BLaER1 (cell line): ENCODE measurements at regions not wholly inside any gene's neighbourhood (a gene's known extent, or its start where the extent isn't known, plus 50 kb on each side); places are given as distances from the start of the nearest gene placed in this dataset.
A peak's percentile ranks its signal among the peaks of the same experiment; 100 is the strongest.

Experiments used
- H3K27ac ChIP-seq: shearing (Covaris generic); formaldehyde crosslinking; 2 replicates; pipeline ENCODE4 v1.8.1; 2022
- H3K27me3 ChIP-seq: shearing (Covaris generic); formaldehyde crosslinking; 2 replicates; pipeline ENCODE4 v1.8.1; 2022
- H3K36me3 ChIP-seq: shearing (Covaris generic); formaldehyde crosslinking; 2 replicates; pipeline ENCODE4 v1.8.1; 2022
- H3K4me1 ChIP-seq: shearing (Covaris generic); formaldehyde crosslinking; 2 replicates; pipeline ENCODE4 v1.8.1; 2022
- H3K4me2 ChIP-seq: shearing (Covaris generic); formaldehyde crosslinking; 2 replicates; pipeline ENCODE4 v1.8.1; 2022
- H3K4me3 ChIP-seq: shearing (Covaris generic); formaldehyde crosslinking; 2 replicates; pipeline ENCODE4 v1.8.1; 2022
- H3K9ac ChIP-seq: shearing (Covaris generic); formaldehyde crosslinking; 2 replicates; pipeline ENCODE4 v1.8.1; 2022
- H3K9me3 ChIP-seq: shearing (Covaris generic); formaldehyde crosslinking; 2 replicates; pipeline ENCODE4 v1.8.1; 2022
- H4K20me1 ChIP-seq: shearing (Covaris generic); formaldehyde crosslinking; 2 replicates; pipeline ENCODE4 v1.8.1; 2022
- Cebpa-rat ChIP-seq: shearing (Covaris generic); IDR thresholded peaks from 2 replicates; pipeline ENCODE4 v1.8.1; 2022

DNA sequence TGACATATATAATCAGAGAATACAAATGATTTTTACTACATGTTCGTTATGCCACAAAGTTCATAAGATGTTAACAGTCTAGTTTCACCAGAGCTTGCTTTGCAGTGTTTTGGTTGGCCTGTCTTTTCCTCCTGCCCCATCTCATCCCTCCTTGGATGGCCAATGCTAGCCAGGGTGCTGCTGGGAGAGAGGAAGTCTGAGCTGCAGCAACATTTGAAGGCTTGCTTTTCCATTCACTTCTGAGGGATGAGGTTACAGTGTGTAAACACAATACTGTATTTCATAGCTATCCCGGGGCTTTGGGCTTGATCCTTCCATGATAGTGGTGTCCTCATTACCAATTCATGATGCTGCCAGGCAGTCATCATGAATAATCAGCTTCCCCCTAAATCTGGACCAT lies 170.5 kb downstream of the RAB11FIP2 start:
- H4K20me1 ChIP-seq = no peaks in the 10 kb centered on the region
- H3K4me3 ChIP-seq = no peak overlapping the region
- no peak overlapping the region for H3K4me2 ChIP-seq
- no peak overlapping the region for H3K9ac ChIP-seq
- no peak overlapping the region for H3K27ac ChIP-seq
- H3K27me3 ChIP-seq = no peaks in the 10 kb centered on the region
- no peak for TF ChIP-seq Cebpa-rat
- no peaks in the 10 kb centered on the region for H3K36me3 ChIP-seq
- no peaks in the 10 kb centered on the region for H3K9me3 ChIP-seq
- H3K4me1 ChIP-seq = peaks cover 4% of the 10 kb centered on the region; the same call in 1 of the 2 replicates

GRCh38 chr10:117878626-117879025 lies 168.1 kb downstream of the RAB11FIP2 start:
- H3K27ac ChIP-seq = no peak overlapping the region
- H3K36me3 ChIP-seq = no peaks in the 10 kb centered on the region
- no peak overlapping the region for H3K4me3 ChIP-seq
- no peaks in the 10 kb centered on the region for H3K27me3 ChIP-seq
- no peaks in the 10 kb centered on the region for H4K20me1 ChIP-seq
- no peak for TF ChIP-seq Cebpa-rat
- H3K4me2 ChIP-seq = no peak overlapping the region
- peaks cover 4% of the 10 kb centered on the region; the same call in 1 of the 2 replicates for H3K4me1 ChIP-seq
- H3K9me3 ChIP-seq = no peaks in the 10 kb centered on the region
- no peak overlapping the region for H3K9ac ChIP-seq

DNA sequence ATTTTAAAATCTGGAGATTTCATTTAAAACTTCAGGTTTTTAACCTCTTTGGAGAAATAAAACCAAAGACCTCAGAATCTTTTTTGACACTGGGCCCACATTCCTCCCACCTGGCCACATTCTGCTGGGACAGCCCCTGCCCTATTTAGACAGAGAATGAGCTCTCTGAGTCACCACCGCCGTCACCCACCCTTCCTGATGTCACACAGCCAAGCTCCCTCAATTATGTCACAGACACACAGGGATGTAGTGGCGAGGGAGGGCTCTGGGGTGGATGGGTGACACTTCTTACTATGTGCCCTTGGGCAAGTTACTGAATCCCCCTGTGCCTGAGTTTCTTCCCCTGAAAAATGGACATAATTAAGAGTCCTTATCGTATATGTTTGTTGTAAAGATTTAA lies 162.6 kb downstream of the RAB11FIP2 start:
- Histone ChIP-seq H3K36me3 (no peaks in the 10 kb centered on the region), H3K9ac (no peak overlapping the region), H3K4me2 (no peak overlapping the region), H4K20me1 (no peaks in the 10 kb centered on the region), H3K4me3 (no peak overlapping the region), H3K27ac (no peak overlapping the region), H3K4me1 (peaks cover 4% of the 10 kb centered on the region; the same call in 1 of the 2 replicates), H3K27me3 (no peaks in the 10 kb centered on the region), H3K9me3 (no peaks in the 10 kb centered on the region)
- no peak for TF ChIP-seq Cebpa-rat

GRCh38 chr10:117884592-117884991 lies 162.1 kb downstream of the RAB11FIP2 start:
- Histone ChIP-seq H3K4me1 (peaks cover 4% of the 10 kb centered on the region; the same call in 1 of the 2 replicates), H3K27ac (no peak overlapping the region), H3K36me3 (no peaks in the 10 kb centered on the region), H3K4me2 (no peak overlapping the region), H3K9ac (no peak overlapping the region), H4K20me1 (no peaks in the 10 kb centered on the region), H3K9me3 (no peaks in the 10 kb centered on the region), H3K4me3 (no peak overlapping the region), H3K27me3 (no peaks in the 10 kb centered on the region)
- no peak for TF ChIP-seq Cebpa-rat

DNA sequence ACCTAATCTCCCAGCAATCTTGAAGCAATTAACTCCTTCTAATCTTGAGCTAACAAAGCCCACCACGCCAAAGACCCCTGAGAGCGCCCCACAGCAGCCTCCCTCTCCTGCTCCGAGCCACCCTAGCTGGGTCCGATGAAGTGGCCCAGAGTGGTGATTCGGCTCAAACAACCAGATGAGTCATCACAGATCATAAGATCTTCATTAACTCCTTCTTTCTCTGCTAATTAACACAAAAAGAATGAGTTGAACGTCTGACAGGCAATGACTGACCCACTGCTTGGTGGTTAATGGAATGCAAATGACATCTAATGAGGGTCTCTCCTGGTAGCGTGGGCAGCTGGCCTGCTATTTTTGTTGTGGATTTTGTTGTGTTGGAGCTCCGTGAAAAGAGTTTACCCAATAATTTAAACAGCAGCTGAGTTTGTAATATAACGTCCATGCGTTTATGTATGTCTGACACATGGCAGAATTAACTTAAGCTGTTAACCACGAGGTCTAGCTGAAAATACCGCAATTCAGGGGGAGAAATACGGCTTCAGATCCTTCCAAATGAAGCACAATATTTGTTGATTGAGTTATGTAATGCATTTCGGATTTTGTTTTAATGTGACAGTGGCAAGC lies 161.4 kb downstream of the RAB11FIP2 start:
- H3K4me2 ChIP-seq = no peak overlapping the region
- TF ChIP-seq Cebpa-rat = no peak
- no peaks in the 10 kb centered on the region for H3K27me3 ChIP-seq

DNA sequence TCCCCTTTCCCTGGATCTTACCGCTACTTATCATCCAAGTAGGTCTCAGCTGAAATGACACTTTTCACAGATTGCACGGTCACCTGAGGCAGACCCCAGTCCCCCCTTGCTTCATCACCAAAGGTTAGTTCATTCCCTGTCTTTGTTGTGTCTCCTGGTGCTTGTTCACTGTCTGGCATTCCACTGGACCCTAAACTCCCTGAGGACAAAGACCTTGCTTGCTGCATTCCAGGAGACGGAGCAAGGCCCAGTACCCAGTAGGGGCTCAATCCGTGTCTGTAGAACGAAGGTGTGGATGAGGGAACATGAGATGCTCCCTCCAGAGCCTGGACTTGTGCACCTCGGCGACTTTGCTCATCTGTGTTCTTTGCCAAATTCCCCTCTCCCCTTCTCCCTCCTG lies 160.0 kb downstream of the RAB11FIP2 start:
- no peak overlapping the region for H3K9ac ChIP-seq
- H3K27ac ChIP-seq = no peak overlapping the region
- H3K9me3 ChIP-seq = no peaks in the 10 kb centered on the region
- no peak overlapping the region for H3K4me3 ChIP-seq
- H3K27me3 ChIP-seq = no peaks in the 10 kb centered on the region
- no peaks in the 10 kb centered on the region for H3K36me3 ChIP-seq
- no peaks in the 10 kb centered on the region for H3K4me1 ChIP-seq
- H4K20me1 ChIP-seq = no peaks in the 10 kb centered on the region
- H3K4me2 ChIP-seq = no peak overlapping the region
- TF ChIP-seq Cebpa-rat = no peak

More for the DNA sequence above, 161.4 kb downstream of the RAB11FIP2 start:
- no peaks in the 10 kb centered on the region for H3K9me3 ChIP-seq
- no peak overlapping the region for H3K9ac ChIP-seq
- H4K20me1 ChIP-seq = no peaks in the 10 kb centered on the region
- peaks cover 4% of the 10 kb centered on the region; the same call in 1 of the 2 replicates for H3K4me1 ChIP-seq
- H3K4me3 ChIP-seq = no peak overlapping the region
- no peaks in the 10 kb centered on the region for H3K36me3 ChIP-seq
- H3K27ac ChIP-seq = no peak overlapping the region

- no peaks in the 10 kb centered on the region for H3K36me3 ChIP-seq
- peaks cover 10% of the 10 kb centered on the region for H3K4me1 ChIP-seq
- no peaks in the 10 kb centered on the region for H3K27me3 ChIP-seq
- H3K4me2 ChIP-seq = no peak overlapping the region
- H3K27ac ChIP-seq = no peak overlapping the region
- no peak for TF ChIP-seq Cebpa-rat
- H4K20me1 ChIP-seq = no peaks in the 10 kb centered on the region
- H3K4me3 ChIP-seq = no peak overlapping the region
- no peaks in the 10 kb centered on the region for H3K9me3 ChIP-seq
- no peak overlapping the region for H3K9ac ChIP-seq
Observed at GRCh38 chr10:117889664-117890063, 157.1 kb downstream of the RAB11FIP2 start.

GRCh38 chr10:117892681-117893220 lies 154.0 kb downstream of the RAB11FIP2 start:
- Histone ChIP-seq H3K9me3 (peaks cover 8% of the 10 kb centered on the region; the same call in 1 of the 2 replicates), H4K20me1 (no peaks in the 10 kb centered on the region), H3K4me1 (peaks cover 24% of the 10 kb centered on the region), H3K27me3 (no peaks in the 10 kb centered on the region), H3K36me3 (no peaks in the 10 kb centered on the region), H3K4me2 (peak overlapping the region; percentile 19; the same call in 1 of the 2 replicates), H3K9ac (no peak overlapping the region), H3K4me3 (no peak overlapping the region), H3K27ac (no peak overlapping the region)
- TF ChIP-seq Cebpa-rat = no peak

- no peak overlapping the region for H3K4me2 ChIP-seq
- H3K27ac ChIP-seq = no peak overlapping the region
- no peaks in the 10 kb centered on the region for H3K36me3 ChIP-seq
- no peak overlapping the region for H3K4me3 ChIP-seq
- no peaks in the 10 kb centered on the region for H3K27me3 ChIP-seq
- TF ChIP-seq Cebpa-rat = no peak
- peaks cover 24% of the 10 kb centered on the region for H3K4me1 ChIP-seq
- H4K20me1 ChIP-seq = no peaks in the 10 kb centered on the region
- H3K9ac ChIP-seq = no peak overlapping the region
- H3K9me3 ChIP-seq = peaks cover 8% of the 10 kb centered on the region; the same call in 1 of the 2 replicates
Observed at GRCh38 chr10:117894339-117894738, 152.4 kb downstream of the RAB11FIP2 start.

GRCh38 chr10:117896517-117896916 lies 150.2 kb downstream of the RAB11FIP2 start:
- no peak overlapping the region for H3K4me3 ChIP-seq
- H3K27ac ChIP-seq = 0 out of 2 replicates have a peak overlapping the region, but pooled peaks have one; percentile 28
- peak overlapping the region; percentile 51 for H3K4me2 ChIP-seq
- H3K27me3 ChIP-seq = no peaks in the 10 kb centered on the region
- H3K9ac ChIP-seq = no peak overlapping the region
- peaks cover 8% of the 10 kb centered on the region; the same call in 1 of the 2 replicates for H3K9me3 ChIP-seq
- H4K20me1 ChIP-seq = no peaks in the 10 kb centered on the region
- H3K4me1 ChIP-seq = peaks cover 24% of the 10 kb centered on the region
- TF ChIP-seq Cebpa-rat = no peak
- no peaks in the 10 kb centered on the region for H3K36me3 ChIP-seq
